ENCODE measurements at regions not wholly inside any gene's neighbourhood (a gene's known extent, or its start where the extent isn't known, plus 50 kb on each side); places are given as distances from the start of the nearest gene placed in this dataset.

GRCh38 chr5:130797303-130797702 lies 367.8 kb downstream of the HINT1 start:
- Histone ChIP-seq H3F3A (ENCODE audit: insufficient read depth) (no peaks in the 10 kb centered on the region), H3K27ac (no peak overlapping the region), H3K9me2 (ENCODE audit: insufficient read depth) (no peaks in the 10 kb centered on the region), H3K4me1 (ENCODE audit: insufficient read depth) (no peaks in the 10 kb centered on the region), H3K4me3 (no peak overlapping the region), H3K9me3 (ENCODE audit: low read depth) (no peaks in the 10 kb centered on the region), H4K20me1 (ENCODE audit: insufficient read depth) (no peaks in the 10 kb centered on the region), H3K79me2 (ENCODE audit: insufficient read depth) (no peaks in the 10 kb centered on the region), H3K4me2 (ENCODE audit: unreplicated experiment) (no peak overlapping the region), H2AFZ (no peak overlapping the region), H3K9ac (no peak overlapping the region), H3K27me3 (replicated peaks; ENCODE audit: insufficient read depth) (no peaks in the 10 kb centered on the region), H3K36me3 (ENCODE audit: low read depth) (no peaks in the 10 kb centered on the region)
- TF ChIP-seq EZH2 (IDR thresholded peaks at IDR 0.05; ENCODE audit: insufficient read depth, poor library complexity, severe bottlenecking) (no peak), EZH2phosphoT487 (IDR thresholded peaks at IDR 0.05; ENCODE audit: insufficient read depth, low read depth) (no peak)
- no peak for DNase-seq
- 3% methylated on average over 3 of the region's 3 CpGs for WGBS, 2 experiments (ENCODE audit: low coverage in 1 of 2, low lambda C conversion rate in 2 of 2, missing lambda C conversion rate in 2 of 2)
- in situ Hi-C loops (cut with MboI), result no loop called here

DNA sequence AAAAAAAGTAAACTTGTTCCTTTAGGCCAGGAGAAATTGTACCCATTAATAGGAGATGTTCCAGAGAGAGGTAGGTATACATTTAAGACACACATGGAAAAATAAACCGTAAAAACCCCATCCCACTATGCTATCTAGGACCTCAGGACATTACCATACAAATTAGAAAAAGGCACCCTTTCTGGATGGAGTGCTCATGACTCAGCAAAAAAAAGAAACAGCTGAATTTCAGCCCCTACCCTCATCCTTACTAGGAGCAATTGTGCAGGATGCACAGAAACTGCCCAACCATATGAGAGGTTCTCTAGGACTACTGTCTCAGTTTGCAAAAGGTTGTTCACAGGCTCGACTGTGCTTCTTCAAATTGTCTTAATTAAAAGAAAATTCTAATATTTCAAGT lies 368.2 kb downstream of the HINT1 start:
- no peaks in the 10 kb centered on the region for H3K36me3 ChIP-seq (ENCODE audit: low read depth)
- H3K27me3 ChIP-seq (replicated peaks; ENCODE audit: insufficient read depth), result no peaks in the 10 kb centered on the region
- H3K79me2 ChIP-seq (ENCODE audit: insufficient read depth), result no peaks in the 10 kb centered on the region
- no peaks in the 10 kb centered on the region for H3K9me3 ChIP-seq (ENCODE audit: low read depth)
- no peak for DNase-seq
- H3F3A ChIP-seq (ENCODE audit: insufficient read depth), result no peaks in the 10 kb centered on the region
- no peak overlapping the region for H3K27ac ChIP-seq
- no peaks in the 10 kb centered on the region for H4K20me1 ChIP-seq (ENCODE audit: insufficient read depth)
- no peak overlapping the region for H3K4me3 ChIP-seq
- H2AFZ ChIP-seq, result no peak overlapping the region
- no peak overlapping the region for H3K9ac ChIP-seq
- in situ Hi-C loops (cut with MboI), result no loop called here
- TF ChIP-seq EZH2phosphoT487 (IDR thresholded peaks at IDR 0.05; ENCODE audit: insufficient read depth, low read depth) (no peak), EZH2 (IDR thresholded peaks at IDR 0.05; ENCODE audit: insufficient read depth, poor library complexity, severe bottlenecking) (no peak)
- WGBS, 2 experiments (ENCODE audit: low coverage in 1 of 2, low lambda C conversion rate in 2 of 2, missing lambda C conversion rate in 2 of 2), result 3 to 4% methylated on average over 2 of the region's 2 CpGs
- no peaks in the 10 kb centered on the region for H3K9me2 ChIP-seq (ENCODE audit: insufficient read depth)
- no peak overlapping the region for H3K4me2 ChIP-seq (ENCODE audit: unreplicated experiment)
- no peaks in the 10 kb centered on the region for H3K4me1 ChIP-seq (ENCODE audit: insufficient read depth)

DNA sequence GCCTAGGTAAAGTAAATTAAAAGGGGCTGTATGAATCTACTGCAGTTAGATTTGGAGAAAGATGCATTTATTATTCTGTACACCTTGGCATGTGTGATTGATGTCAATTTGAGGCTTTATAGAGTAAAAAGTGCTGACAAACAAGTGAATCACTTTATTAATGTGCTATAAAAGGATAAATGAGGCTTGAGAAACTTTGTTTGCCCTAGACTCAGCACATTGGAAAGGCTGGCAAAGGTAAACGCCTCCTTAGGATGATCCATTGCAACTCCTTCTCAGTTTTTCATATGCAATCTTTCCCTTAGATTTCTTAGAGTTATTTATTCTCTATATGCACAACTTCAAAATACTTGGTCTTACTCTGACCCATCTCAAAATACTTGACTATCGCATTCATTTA lies 369.0 kb downstream of the HINT1 start:
- Histone ChIP-seq H3K4me2 (ENCODE audit: unreplicated experiment) (no peak overlapping the region), H4K20me1 (ENCODE audit: insufficient read depth) (no peaks in the 10 kb centered on the region), H2AFZ (no peak overlapping the region), H3K9me2 (ENCODE audit: insufficient read depth) (no peaks in the 10 kb centered on the region), H3K4me1 (ENCODE audit: insufficient read depth) (no peaks in the 10 kb centered on the region), H3K27me3 (replicated peaks; ENCODE audit: insufficient read depth) (no peaks in the 10 kb centered on the region), H3K36me3 (ENCODE audit: low read depth) (no peaks in the 10 kb centered on the region), H3K79me2 (ENCODE audit: insufficient read depth) (no peaks in the 10 kb centered on the region), H3K9me3 (ENCODE audit: low read depth) (no peaks in the 10 kb centered on the region), H3K9ac (no peak overlapping the region), H3K27ac (no peak overlapping the region), H3F3A (ENCODE audit: insufficient read depth) (no peaks in the 10 kb centered on the region), H3K4me3 (no peak overlapping the region)
- TF ChIP-seq EZH2phosphoT487 (IDR thresholded peaks at IDR 0.05; ENCODE audit: insufficient read depth, low read depth) (no peak), EZH2 (IDR thresholded peaks at IDR 0.05; ENCODE audit: insufficient read depth, poor library complexity, severe bottlenecking) (no peak)
- in situ Hi-C loops (cut with MboI), result no loop called here
- WGBS, 2 experiments (ENCODE audit: low coverage in 1 of 2, low lambda C conversion rate in 2 of 2, missing lambda C conversion rate in 2 of 2), result 34 to 42% methylated on average over 2 of the region's 2 CpGs
- DNase-seq, result no peak

GRCh38 chr5:130795037-130795436 lies 370.0 kb downstream of the HINT1 start:
- no peaks in the 10 kb centered on the region for H3K4me1 ChIP-seq (ENCODE audit: insufficient read depth)

GRCh38 chr5:130777794-130778193 lies 387.3 kb downstream of the HINT1 start:
- H3F3A ChIP-seq (ENCODE audit: insufficient read depth), result no peaks in the 10 kb centered on the region
- H3K9me3 ChIP-seq (ENCODE audit: low read depth), result peaks cover 5% of the 10 kb centered on the region
- no peaks in the 10 kb centered on the region for H3K9me2 ChIP-seq (ENCODE audit: insufficient read depth)
- H2AFZ ChIP-seq, result no peak overlapping the region
- H3K79me2 ChIP-seq (ENCODE audit: insufficient read depth), result no peaks in the 10 kb centered on the region
- no peak overlapping the region for H3K9ac ChIP-seq
- TF ChIP-seq EZH2phosphoT487 (IDR thresholded peaks at IDR 0.05; ENCODE audit: insufficient read depth, low read depth) (no peak), EZH2 (IDR thresholded peaks at IDR 0.05; ENCODE audit: insufficient read depth, poor library complexity, severe bottlenecking) (no peak)
- no peaks in the 10 kb centered on the region for H3K36me3 ChIP-seq (ENCODE audit: low read depth)
- no peaks in the 10 kb centered on the region for H4K20me1 ChIP-seq (ENCODE audit: insufficient read depth)
- no peak overlapping the region for H3K27ac ChIP-seq
- no peak for DNase-seq
- no peak overlapping the region for H3K4me2 ChIP-seq (ENCODE audit: unreplicated experiment)
- H3K4me3 ChIP-seq, result no peak overlapping the region
- no peaks in the 10 kb centered on the region for H3K27me3 ChIP-seq (replicated peaks; ENCODE audit: insufficient read depth)
- in situ Hi-C loops (cut with MboI), result no loop called here
- H3K4me1 ChIP-seq (ENCODE audit: insufficient read depth), result no peaks in the 10 kb centered on the region

More at GRCh38 chr5:130795037-130795436, 370.0 kb downstream of the HINT1 start:
- no peak overlapping the region for H3K4me3 ChIP-seq
- no peak overlapping the region for H3K27ac ChIP-seq
- H3K36me3 ChIP-seq (ENCODE audit: low read depth), result no peaks in the 10 kb centered on the region
- H3K79me2 ChIP-seq (ENCODE audit: insufficient read depth), result no peaks in the 10 kb centered on the region
- no peak for DNase-seq
- in situ Hi-C loops (cut with MboI), result no loop called here
- no peaks in the 10 kb centered on the region for H3K9me2 ChIP-seq (ENCODE audit: insufficient read depth)
- H3K9me3 ChIP-seq (ENCODE audit: low read depth), result no peaks in the 10 kb centered on the region
- no peak overlapping the region for H3K4me2 ChIP-seq (ENCODE audit: unreplicated experiment)
- 18 to 21% methylated on average over 2 of the region's 2 CpGs for WGBS, 2 experiments (ENCODE audit: low coverage in 1 of 2, low lambda C conversion rate in 2 of 2, missing lambda C conversion rate in 2 of 2)
- H3K9ac ChIP-seq, result no peak overlapping the region
- no peak overlapping the region for H2AFZ ChIP-seq
- TF ChIP-seq EZH2 (IDR thresholded peaks at IDR 0.05; ENCODE audit: insufficient read depth, poor library complexity, severe bottlenecking) (no peak), EZH2phosphoT487 (IDR thresholded peaks at IDR 0.05; ENCODE audit: insufficient read depth, low read depth) (no peak)
- no peaks in the 10 kb centered on the region for H3K27me3 ChIP-seq (replicated peaks; ENCODE audit: insufficient read depth)
- H3F3A ChIP-seq (ENCODE audit: insufficient read depth), result no peaks in the 10 kb centered on the region
- no peaks in the 10 kb centered on the region for H4K20me1 ChIP-seq (ENCODE audit: insufficient read depth)

Measured in GM23248 (cell line).